ENCODE measurements at regions not wholly inside any gene's neighbourhood (a gene's known extent, or its start where the extent isn't known, plus 50 kb on each side); places are given as distances from the start of the nearest gene placed in this dataset.

DNA sequence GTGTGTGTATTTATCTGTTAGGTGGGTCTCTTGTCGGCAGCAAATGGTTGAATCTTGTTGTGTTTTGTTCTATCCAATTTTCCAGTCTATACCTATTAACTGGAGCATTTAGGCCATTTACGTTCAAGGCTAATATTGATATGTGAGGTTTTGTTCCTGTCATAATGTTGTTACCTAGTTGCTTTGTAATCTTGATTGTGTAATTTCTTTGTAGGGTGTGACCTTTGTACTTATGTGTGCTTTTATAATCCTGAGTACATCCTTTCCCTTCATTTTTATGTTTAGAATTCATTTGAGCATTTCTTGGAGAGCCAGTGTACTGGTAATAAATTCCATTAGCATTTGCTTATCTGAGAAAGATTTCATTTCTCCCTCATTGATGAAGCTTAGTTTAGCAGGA, 83.0 kb upstream of the MIR17HG start:
- DNase-seq (no peak), ATAC-seq (no peak)
- Histone ChIP-seq H3K36me3 (no peaks in the 10 kb centered on the region), H3K9me3 (no peaks in the 10 kb centered on the region), H3K27ac (no peak overlapping the region), H3K4me3 (no peak overlapping the region), H3K4me1 (no peaks in the 10 kb centered on the region), H3K27me3 (no peaks in the 10 kb centered on the region)
- intact Hi-C loops (cut with DNase I) = no loop called here
- no peak for TF ChIP-seq POLR2A (IDR thresholded peaks at IDR 0.05)
- TF ChIP-seq, protein P1, sequence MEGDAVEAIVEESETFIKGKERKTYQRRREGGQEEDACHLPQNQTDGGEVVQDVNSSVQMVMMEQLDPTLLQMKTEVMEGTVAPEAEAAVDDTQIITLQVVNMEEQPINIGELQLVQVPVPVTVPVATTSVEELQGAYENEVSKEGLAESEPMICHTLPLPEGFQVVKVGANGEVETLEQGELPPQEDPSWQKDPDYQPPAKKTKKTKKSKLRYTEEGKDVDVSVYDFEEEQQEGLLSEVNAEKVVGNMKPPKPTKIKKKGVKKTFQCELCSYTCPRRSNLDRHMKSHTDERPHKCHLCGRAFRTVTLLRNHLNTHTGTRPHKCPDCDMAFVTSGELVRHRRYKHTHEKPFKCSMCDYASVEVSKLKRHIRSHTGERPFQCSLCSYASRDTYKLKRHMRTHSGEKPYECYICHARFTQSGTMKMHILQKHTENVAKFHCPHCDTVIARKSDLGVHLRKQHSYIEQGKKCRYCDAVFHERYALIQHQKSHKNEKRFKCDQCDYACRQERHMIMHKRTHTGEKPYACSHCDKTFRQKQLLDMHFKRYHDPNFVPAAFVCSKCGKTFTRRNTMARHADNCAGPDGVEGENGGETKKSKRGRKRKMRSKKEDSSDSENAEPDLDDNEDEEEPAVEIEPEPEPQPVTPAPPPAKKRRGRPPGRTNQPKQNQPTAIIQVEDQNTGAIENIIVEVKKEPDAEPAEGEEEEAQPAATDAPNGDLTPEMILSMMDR (IDR thresholded peaks at IDR 0.05) = no peak
- WGBS (ENCODE audit: insufficient coverage, low coverage, low lambda C conversion rate, missing lambda C conversion rate) = 56% methylated on average over 2 of the region's 2 CpGs

DNA sequence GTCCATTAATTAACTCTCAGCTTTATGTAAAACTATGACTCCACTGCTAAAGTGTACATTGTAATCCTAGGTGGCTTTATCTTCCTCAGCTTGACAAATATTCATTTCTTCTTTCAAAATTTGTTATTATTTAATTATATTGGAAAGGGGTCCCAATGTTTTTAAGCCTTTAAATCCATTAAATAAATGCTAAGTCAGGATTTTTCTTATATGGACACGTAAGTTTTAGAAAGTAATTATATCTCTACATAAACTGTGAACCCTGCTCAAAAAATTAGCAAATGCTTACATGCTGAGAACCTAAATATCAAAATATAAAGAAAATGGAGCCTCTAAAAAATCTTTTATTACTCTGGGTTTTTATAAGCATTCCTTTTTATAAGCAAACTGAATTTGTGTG, 78.2 kb upstream of the MIR17HG start:
- DNase-seq = no peak
- TF ChIP-seq POLR2A (IDR thresholded peaks at IDR 0.05) = no peak
- TF ChIP-seq, protein P1 (IDR thresholded peaks at IDR 0.05) = no peak
- no peak overlapping the region for H3K27ac ChIP-seq
- H3K4me1 ChIP-seq = no peaks in the 10 kb centered on the region
- no peaks in the 10 kb centered on the region for H3K27me3 ChIP-seq
- no peak for ATAC-seq
- H3K9me3 ChIP-seq = no peaks in the 10 kb centered on the region
- H3K4me3 ChIP-seq = no peak overlapping the region
- WGBS (ENCODE audit: insufficient coverage, low coverage, low lambda C conversion rate, missing lambda C conversion rate) = 59% methylated on average over 1 of the region's 1 CpG
- intact Hi-C loops (cut with DNase I) = no loop called here
- no peaks in the 10 kb centered on the region for H3K36me3 ChIP-seq

DNA sequence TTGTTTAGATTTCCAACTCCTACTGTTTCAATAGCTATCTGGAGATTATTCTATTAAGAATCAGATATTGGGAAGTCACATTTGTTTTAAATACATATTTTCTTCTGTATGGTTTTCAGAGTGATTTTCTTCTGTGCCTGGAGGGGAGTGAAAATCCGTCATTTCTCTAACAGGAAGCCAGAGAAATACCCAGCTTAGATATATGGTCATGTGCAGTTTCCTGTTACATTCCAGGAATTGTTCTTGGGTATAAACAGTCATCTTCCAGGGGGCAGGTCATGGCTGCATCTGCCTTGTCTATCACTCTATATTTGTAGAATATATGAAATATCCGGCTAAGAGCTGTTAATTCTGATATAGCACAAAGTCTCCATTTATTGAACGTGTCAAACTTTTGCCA, 77.5 kb upstream of the MIR17HG start:
- DNase-seq (no peak), ATAC-seq (peak in 3 of 4 donors; percentile 33 to 67 (median 41))
- WGBS (ENCODE audit: insufficient coverage, low coverage, low lambda C conversion rate, missing lambda C conversion rate) = 15% methylated on average over 3 of the region's 3 CpGs
- H3K27me3 ChIP-seq = no peaks in the 10 kb centered on the region
- no peaks in the 10 kb centered on the region for H3K4me1 ChIP-seq
- H3K9me3 ChIP-seq = no peaks in the 10 kb centered on the region
- H3K4me3 ChIP-seq = no peak overlapping the region
- intact Hi-C loops (cut with DNase I) = no loop called here
- no peak overlapping the region for H3K27ac ChIP-seq
- H3K36me3 ChIP-seq = no peaks in the 10 kb centered on the region
- TF ChIP-seq, protein P1 (IDR thresholded peaks at IDR 0.05) = no peak
- no peak for TF ChIP-seq POLR2A (IDR thresholded peaks at IDR 0.05)

DNA sequence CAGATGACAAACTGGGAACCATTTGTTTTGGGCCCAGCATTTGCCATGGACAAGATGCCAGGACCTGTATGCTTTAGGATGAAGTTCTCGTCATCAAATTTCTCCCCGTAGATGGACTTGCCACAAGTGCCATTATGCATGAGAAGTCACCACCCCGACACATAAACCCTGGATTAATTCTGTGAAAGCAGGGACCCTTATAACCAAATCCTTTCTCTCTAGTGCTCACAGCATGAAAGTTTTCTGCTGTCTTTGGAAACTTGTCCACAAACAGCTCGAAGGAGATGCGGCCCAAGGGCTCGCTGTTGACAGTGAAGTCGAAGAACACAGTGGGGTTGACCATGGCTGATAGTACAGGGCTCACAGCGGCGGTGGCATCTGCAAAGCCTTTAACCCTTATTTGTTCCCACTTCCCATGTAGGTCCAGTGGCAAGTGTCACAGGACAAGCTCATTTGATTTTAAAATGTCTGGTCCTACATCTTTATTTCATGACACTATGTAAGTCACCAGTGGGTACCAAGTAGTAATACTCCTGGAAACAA, 75.2 kb upstream of the MIR17HG start:
- Histone ChIP-seq H3K4me1 (no peaks in the 10 kb centered on the region), H3K9me3 (no peaks in the 10 kb centered on the region), H3K27ac (no peak overlapping the region), H3K27me3 (no peaks in the 10 kb centered on the region), H3K36me3 (no peaks in the 10 kb centered on the region), H3K4me3 (no peak overlapping the region)
- no peak for TF ChIP-seq POLR2A (IDR thresholded peaks at IDR 0.05)
- TF ChIP-seq, protein P1 (IDR thresholded peaks at IDR 0.05) = no peak
- intact Hi-C loops (cut with DNase I) = no loop called here
- WGBS (ENCODE audit: insufficient coverage, low coverage, low lambda C conversion rate, missing lambda C conversion rate) = 71% methylated on average over 9 of the region's 9 CpGs
- ATAC-seq (no peak), DNase-seq (no peak)

DNA sequence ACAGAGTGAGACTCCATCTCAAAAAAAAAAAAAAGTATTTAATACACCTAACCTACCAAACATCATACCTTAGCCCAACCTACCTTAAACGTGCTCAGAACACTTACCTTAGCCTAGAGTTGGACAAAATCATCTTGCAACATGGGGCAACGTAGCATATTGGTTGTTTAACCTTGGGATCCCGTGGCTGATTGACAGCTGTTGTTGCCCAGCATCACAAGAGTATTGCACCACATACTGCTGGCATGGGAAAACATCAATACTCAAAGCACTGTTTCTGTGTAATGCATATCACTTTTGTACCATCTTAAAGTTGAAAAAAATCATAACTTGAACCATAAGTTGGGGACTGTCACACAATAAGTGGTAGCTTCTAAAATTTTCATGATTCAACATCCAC, 73.8 kb upstream of the MIR17HG start:
- intact Hi-C loops (cut with DNase I) = no loop called here
- Histone ChIP-seq H3K36me3 (no peaks in the 10 kb centered on the region), H3K27me3 (no peaks in the 10 kb centered on the region), H3K9me3 (no peaks in the 10 kb centered on the region), H3K27ac (no peak overlapping the region), H3K4me1 (no peaks in the 10 kb centered on the region), H3K4me3 (no peak overlapping the region)
- no peak for TF ChIP-seq POLR2A (IDR thresholded peaks at IDR 0.05)
- TF ChIP-seq, protein P1 (IDR thresholded peaks at IDR 0.05) = no peak
- no peak for DNase-seq
- WGBS (ENCODE audit: insufficient coverage, low coverage, low lambda C conversion rate, missing lambda C conversion rate) = 35% methylated on average over 3 of the region's 3 CpGs
- no peak for ATAC-seq
